NCI-H345 (cell line): ENCODE measurements at regions not wholly inside any gene's neighbourhood (a gene's known extent, or its start where the extent isn't known, plus 50 kb on each side); places are given as distances from the start of the nearest gene placed in this dataset.

ENCODE experiments used
- DNase-seq: peaks from one replicate; lab custom pipeline; 2025; lab: John Stamatoyannopoulos, UW

DNA sequence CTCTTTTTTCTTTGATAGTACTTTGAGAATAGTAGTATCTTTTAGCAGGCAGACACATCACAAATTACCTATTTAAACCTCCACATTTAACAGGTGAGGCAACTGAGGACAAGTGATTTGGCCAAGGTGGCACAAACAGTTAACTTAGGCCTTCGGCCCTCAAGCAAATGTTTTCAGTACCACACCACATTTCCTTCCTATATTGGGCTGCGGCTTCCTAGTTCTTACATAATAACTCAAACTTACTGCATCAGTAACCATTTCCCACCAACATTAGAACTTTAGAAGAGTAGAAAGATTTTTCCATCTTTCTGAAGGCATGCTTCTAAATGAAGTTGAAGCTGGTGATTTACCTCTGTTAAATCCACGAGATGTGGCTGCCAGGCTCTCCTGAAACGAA lies 63.2 kb upstream of the SLC4A4 start:
- no peak for DNase-seq

DNA sequence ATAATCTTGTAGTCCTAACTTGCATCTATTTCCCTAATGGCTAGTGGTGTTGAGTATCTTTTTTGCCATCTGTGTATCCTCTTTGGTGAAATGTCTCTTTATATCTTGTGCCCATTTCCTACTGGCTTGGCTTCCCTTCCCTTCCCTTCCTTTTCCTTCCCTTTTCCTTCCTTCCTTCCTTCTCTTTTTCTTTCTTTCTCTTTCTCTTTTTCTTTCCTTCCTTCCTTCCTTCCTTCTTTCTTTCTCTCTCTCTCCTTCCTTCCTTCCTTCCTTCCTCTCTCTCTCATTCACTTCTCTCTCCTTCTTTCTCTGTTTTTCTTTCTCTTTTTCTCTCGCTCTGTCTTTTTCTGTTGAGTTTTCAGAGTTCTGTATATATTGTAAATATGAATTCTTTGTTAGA lies 61.5 kb upstream of the SLC4A4 start:
- no peak for DNase-seq

DNA sequence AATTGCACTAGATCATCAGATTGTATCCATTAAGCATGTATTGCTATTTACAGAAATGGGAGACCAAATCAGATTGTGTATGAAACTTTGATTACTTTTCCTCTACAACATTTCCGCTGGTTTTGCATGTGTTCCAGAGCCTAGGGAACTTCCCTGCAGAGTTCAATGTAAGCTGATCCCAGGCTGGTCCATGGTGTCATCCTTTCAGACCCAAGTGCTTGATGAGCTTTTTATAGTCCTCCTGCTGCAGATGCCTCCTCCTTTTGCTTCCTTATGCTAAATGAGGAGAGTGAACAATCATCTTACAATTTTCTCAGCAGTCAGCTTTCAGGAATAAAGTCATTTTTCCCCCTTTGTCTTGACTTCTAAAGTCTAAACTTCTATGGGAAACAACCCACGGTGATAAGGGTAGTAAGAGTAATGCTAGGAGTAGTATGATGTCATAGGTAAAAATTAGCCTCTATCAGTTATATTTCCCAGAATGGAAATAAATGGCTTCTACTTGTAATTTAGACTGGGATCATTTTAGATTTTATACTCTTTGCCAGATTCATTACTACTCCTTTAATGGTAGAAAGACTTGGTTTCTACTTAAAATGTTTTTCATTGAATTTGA lies 55.1 kb upstream of the SLC4A4 start:
- no peak for DNase-seq

DNA sequence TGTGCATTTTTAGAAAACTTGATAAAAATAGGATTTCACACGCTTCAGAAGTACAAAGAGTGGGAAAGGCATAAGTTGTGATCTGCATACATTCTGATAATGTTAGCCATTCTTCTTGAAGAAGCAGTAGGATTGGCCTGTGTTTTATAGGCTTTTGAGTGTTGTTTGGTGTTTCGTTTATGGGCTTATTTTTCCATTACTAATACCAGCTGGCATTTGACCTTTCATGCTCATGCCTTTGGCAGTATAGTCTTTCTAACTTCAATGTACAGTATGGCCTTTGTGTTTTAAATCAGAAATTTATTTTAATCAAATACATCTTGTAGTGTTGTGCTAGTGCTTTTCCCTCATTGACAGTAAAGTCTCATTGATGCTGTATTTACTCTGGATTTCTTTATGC lies 51.5 kb upstream of the SLC4A4 start:
- DNase-seq: no peak

DNA sequence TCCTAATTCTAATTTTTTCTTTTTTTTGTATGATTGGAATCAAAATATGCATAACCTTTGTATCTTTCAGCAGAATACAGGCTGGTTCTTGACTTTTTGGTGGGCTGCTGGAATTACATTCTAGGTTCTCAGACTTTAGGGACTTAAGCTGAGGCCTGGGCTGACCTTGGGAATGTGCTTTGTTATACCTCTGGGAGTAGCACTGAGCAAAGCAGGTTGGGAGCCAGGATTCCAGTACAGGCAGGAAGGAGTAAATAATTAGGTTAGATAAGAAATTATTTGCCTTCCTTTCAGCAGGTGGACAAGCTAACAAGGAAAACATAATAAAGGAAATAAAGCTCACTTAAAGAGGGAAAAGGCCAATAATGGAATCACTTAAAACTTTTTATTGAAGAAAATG lies 49.9 kb upstream of the SLC4A4 start:
- DNase-seq: no peak
